HG02678 (cell line): ENCODE measurements at regions not wholly inside any gene's neighbourhood (a gene's known extent, or its start where the extent isn't known, plus 50 kb on each side); places are given as distances from the start of the nearest gene placed in this dataset.

Experiments used
- ATAC-seq: cut with Tn5 transposase; IDR thresholded peaks from one replicate; pipeline ENCODE4 v1.9.1; 2021; ENCODE audit warnings: mild to moderate bottlenecking, moderate library complexity; ENCODE audit not compliant: unreplicated experiment

- no peak for ATAC-seq
These were observed 874.6 kb upstream of the PRMT6 start for GRCh38 chr1:106181866-106182265.

GRCh38 chr1:106185089-106185488 is 871.4 kb upstream of the PRMT6 start:
- ATAC-seq = no peak

- no peak for ATAC-seq
These were observed 866.7 kb upstream of the PRMT6 start for GRCh38 chr1:106189780-106190179.

DNA sequence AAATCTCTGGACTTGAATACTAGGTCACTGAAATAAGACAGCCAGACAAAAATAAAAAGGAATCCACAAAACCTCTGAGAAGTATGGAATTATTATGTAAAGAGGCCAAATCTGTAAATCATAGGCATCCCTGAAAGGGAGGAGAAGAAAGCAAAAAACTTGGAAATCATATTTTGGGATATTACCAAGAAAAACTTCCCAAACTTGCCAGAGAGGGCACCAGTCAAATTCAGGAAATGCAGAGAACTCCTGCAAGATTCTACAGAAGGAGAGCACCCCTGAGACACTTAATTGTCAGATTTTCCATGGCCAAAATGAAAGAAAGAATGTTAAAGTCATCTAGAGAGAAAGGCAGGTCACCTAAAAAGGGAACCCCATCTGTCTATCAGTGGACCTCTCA is 862.3 kb upstream of the PRMT6 start:
- no peak for ATAC-seq

GRCh38 chr1:106200711-106201110 is 855.8 kb upstream of the PRMT6 start:
- ATAC-seq = no peak

GRCh38 chr1:106207185-106207584 is 849.3 kb upstream of the PRMT6 start:
- ATAC-seq = no peak

DNA sequence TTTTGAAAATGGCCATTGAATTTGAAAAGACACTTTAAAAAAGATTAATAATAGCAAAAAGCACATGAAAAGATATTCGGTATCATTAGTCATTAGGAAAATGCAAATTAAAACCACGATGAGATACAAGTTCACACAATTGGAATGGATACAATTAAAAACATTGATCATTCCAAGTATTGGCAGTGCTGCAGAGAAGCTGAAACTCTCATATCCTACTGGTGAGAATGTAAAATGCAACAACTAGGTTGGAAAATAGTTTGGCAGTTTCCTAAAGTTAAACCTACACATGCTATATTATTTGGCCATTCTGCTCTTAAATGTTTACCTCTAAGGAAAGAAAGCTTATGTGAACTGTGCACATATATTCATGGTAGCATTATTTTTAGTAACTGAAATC is 838.7 kb upstream of the PRMT6 start:
- ATAC-seq = no peak

GRCh38 chr1:106222403-106222802 is 834.1 kb upstream of the PRMT6 start:
- ATAC-seq = no peak

GRCh38 chr1:106223213-106223612 is 833.3 kb upstream of the PRMT6 start:
- no peak for ATAC-seq

DNA sequence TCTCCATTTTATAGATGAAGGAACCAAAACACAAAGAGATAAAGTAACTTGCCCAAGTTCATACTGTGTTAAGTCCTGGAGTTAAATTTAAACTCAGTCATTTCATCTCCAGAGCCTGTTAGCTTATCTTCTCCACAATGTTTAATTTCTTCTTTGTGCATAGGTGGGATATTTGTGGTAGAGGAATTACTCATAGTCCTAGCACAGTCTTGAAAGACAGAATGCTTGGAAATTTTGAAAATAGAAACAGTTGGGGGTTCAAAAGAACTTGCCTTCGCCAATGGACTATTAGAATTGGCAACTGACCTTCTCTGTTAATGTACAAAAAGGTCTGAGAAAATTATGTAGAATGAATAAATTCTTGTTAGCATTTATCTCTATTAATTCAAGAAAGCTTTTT is 832.0 kb upstream of the PRMT6 start:
- no peak for ATAC-seq

DNA sequence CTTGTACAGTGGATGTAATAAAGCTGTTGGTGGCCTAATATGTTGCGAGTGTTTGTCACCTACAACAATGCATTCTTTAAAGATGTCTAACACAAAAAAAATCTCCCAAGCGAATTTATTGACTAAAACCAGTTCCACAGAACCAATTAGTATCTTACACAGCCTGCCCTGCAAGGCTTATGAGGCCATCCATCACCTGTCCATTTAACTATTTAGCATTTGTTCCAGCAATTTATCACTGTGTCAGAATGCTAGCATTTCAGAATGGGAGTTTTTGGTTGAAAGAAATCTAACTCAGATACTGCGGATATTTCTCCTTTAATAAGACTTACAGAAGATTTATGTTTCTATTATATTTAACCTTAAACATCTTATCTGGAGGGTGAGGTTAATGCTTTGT is 831.1 kb upstream of the PRMT6 start:
- ATAC-seq = no peak

GRCh38 chr1:106226550-106226949 is 829.9 kb upstream of the PRMT6 start:
- no peak for ATAC-seq

DNA sequence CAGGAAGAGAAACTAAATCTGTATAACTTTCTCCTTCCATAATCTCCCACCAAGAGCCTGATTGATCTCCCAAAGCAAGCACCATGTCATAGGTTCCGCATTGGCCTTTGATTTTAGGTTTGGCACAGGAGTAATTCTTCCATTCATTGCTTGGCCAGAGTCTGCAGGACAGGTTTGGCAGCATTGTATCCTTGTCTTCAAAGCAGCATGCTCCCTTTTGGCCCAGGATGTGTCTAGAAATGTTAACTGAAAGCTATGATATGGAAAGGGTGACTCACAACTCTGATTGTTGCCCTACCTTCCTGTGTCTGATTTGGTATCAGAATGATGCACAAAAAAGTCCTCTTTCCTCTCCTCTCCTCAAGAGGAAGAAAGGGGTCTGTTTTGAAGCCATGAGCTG is 824.3 kb upstream of the PRMT6 start:
- ATAC-seq = no peak

DNA sequence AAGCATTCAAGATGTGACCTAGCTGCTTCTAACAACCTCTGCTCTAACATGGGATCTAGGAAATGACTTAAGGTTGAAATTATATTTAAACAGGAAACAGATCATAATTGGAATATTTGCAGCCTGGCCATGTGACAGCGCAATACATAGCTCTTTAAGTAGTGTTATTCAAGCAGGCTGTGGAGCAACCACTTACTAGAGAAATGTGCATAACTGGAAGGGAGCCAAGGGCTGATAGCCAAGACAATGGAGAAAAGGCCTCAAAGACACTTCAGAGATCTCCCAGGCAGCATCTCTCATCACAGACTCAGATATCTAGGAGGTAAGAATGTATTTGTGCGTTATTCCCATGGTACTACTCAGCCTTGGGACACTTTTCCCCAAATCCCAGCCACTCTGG is 823.0 kb upstream of the PRMT6 start:
- ATAC-seq = no peak

GRCh38 chr1:106249365-106249764 is 807.1 kb upstream of the PRMT6 start:
- no peak for ATAC-seq

DNA sequence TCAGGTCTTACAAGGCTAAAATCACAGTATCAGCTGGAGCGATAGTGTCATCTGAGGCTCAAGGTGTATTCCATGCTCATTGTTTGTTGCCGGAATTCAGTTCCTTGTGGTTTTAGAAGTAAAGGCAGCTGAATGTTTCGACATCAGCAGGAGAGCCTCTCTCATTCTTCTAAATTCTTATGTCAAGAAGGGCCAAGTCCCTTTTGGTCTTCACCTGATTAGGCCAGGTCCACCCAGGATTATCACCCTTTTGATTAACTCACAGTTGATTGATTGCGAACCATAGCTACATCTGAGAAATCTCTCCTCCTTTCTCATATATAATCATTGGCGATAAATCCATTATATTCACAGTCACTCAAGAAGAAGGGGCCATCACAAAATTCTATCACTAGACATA is 806.7 kb upstream of the PRMT6 start:
- ATAC-seq = no peak

DNA sequence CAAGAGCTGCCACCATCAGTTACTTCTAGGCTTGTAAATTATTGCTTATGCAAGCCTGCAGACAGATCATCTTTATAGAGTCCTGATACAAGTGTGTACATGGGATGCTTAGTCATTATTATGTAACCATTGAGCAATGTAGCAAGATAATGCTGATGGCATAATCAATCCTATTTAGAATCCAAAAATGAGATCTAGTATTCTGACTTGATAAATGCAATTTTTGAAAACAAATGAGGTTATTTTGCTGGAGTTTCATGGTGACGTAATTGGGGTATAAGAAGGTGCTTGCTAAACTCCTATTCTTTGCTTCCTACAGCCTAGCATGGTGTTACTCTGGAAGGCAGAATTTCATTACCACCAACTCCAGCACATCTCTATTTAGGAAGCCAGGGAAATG is 801.7 kb upstream of the PRMT6 start:
- ATAC-seq = no peak

DNA sequence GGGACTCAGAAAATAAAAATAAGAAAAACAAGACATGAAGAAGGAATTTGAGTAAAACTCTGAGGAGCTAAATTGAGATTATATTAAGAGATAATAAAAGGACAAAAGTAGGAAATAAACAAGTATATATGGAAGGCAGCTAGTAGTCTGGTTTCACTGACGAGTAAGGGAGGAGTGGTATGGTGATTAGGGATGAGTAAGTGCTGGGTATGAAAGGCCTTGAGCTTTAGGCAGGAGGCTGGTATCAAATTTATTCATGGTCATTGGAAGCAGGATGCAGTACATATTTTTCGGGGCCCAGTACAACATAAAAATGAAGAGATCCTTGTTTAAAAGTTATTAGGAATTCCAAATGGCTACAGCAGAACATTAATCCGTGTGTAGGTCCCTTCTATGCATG is 789.7 kb upstream of the PRMT6 start:
- ATAC-seq = no peak

DNA sequence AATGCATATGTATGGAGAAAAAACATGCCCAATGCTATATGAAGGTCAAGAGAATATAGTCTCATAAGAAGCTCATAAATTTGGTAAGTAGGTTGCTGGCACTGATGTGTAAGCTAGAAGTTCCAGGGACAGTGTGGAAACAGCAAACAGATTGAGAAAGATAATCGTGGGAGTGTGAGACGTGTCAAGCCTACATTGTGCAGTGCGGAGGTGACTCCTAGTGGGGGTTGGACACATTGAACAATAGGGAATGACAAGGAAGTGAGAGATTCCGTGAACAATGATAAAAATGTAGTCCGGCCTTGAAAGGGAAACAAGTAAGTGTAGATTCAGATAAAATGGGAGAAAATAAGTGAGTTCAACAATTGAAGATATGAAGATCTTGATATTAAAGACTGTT is 788.4 kb upstream of the PRMT6 start:
- no peak for ATAC-seq

DNA sequence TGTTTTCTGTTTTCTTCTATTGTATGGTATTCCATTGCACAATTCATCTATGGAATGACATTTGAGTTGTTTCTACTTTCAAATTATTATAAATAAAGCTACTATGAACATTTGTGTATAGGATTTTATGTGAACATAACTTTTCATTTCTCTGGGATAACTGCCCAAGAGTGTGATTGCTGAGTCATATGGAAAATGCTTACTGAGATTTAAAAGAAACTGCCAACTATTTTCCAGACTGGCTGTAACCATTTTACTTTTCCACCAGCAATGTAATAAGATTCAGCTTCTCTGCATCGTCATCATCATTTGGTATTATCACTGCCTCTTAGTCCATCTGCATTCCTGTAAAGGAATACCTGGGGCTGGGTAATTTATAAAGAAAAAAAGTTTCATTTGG is 779.6 kb upstream of the PRMT6 start:
- no peak for ATAC-seq

DNA sequence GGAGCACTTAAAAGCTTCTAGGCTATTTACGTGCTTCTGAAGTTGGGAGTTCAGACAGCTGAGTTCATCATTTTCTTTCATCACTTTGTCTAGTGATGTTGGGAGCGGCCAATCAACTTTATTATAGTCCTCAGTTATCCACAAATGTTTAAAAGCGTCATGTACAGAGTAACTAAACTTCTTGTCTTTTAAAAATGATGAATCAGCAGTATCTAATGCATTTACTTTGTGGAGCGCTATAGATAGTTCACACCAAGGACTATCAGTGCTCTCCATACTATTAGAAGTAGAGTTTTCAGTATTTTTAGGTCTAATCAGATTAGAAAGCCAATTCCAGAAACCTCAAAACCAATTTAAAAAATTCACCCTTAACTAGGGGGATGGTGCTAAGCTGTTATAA is 778.7 kb upstream of the PRMT6 start:
- no peak for ATAC-seq

DNA sequence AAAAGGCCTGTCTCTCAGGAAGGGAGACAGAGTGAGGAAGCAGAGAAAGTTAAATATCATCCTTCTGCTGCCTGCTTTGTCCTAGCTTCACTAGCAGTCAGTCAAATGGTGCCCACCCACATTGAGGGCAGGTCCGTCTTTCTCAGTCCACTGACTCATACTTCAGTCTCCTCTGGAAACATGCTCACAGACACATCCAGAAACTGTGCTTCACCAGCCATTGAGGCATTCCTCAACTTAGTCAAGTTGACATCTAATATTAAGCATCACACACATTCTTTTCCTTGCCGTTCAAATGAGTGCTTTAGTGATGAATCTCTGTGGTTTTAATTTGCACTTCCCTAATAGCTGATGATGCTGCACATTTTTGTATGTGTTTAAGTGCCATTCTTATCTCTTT is 777.8 kb upstream of the PRMT6 start:
- ATAC-seq = no peak

- ATAC-seq = no peak
These were observed 767.1 kb upstream of the PRMT6 start for GRCh38 chr1:106289265-106289928.
